WI38 (cell line): ENCODE measurements at regions not wholly inside any gene's neighbourhood (a gene's known extent, or its start where the extent isn't known, plus 50 kb on each side); places are given as distances from the start of the nearest gene placed in this dataset.

ENCODE experiments used
- H3K4me3 ChIP-seq: 2 replicates; pipeline ENCODE4 v1.5.1; 2011; ENCODE audit warnings: low read depth, mild to moderate bottlenecking, control low read depth, low read length
- CTCF ChIP-seq: IDR thresholded peaks from 2 replicates; pipeline ENCODE4 v1.5.1; 2012; ENCODE audit warnings: low read depth, mild to moderate bottlenecking, control low read depth, low read length

GRCh38 chr16:22665048-22665797 lies 148.7 kb upstream of the HS3ST2 start:
- H3K4me3 ChIP-seq: no peak overlapping the region
- no peak for TF ChIP-seq CTCF

GRCh38 chr16:22665803-22666202 lies 148.2 kb upstream of the HS3ST2 start:
- TF ChIP-seq CTCF: no peak
- H3K4me3 ChIP-seq: no peak overlapping the region

- TF ChIP-seq CTCF: no peak
- no peak overlapping the region for H3K4me3 ChIP-seq
Measured at GRCh38 chr16:22668318-22668717, 145.6 kb upstream of the HS3ST2 start.

- TF ChIP-seq CTCF: no peak
- no peak overlapping the region for H3K4me3 ChIP-seq
Measured at GRCh38 chr16:22670044-22670536, 143.9 kb upstream of the HS3ST2 start.

- no peak overlapping the region for H3K4me3 ChIP-seq
- TF ChIP-seq CTCF: no peak
Measured at GRCh38 chr16:22670551-22671041, 143.4 kb upstream of the HS3ST2 start.

- no peak for TF ChIP-seq CTCF
- no peak overlapping the region for H3K4me3 ChIP-seq
Measured at GRCh38 chr16:22671301-22672076, 142.5 kb upstream of the HS3ST2 start.

GRCh38 chr16:22672830-22673210 lies 141.1 kb upstream of the HS3ST2 start:
- no peak for TF ChIP-seq CTCF
- H3K4me3 ChIP-seq: no peak overlapping the region
